Right kidney (tissue), 1 donor: ENCODE measurements at regions not wholly inside any gene's neighbourhood (a gene's known extent, or its start where the extent isn't known, plus 50 kb on each side); places are given as distances from the start of the nearest gene placed in this dataset.
A peak's percentile ranks its signal among the peaks of the same experiment; 100 is the strongest.

Experiments used
- DNase-seq: peaks from one replicate; pipeline ENCODE4 v3.0.0-alpha.2; 2016

DNA sequence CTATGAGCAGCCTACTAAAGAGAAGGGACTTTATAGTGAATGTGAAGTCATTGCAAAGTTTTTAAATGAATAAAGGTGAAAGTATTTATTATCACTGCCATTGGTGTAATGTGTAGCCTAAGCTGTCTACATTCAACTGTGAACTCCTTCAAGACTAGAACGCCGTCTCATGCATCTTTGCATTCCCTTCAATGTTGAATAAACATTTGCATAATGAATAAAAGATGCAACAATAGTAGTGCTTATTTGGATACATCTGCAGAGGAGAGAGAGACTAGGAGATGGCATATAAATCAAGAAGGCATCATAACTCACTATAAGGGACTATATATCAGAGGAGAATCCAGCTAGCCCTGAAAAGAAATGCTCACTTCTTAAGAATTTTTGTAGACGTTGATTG, 1623.8 kb upstream of the TENM3 start:
- no peak for DNase-seq

- no peak for DNase-seq
Measured at GRCh38 chr4:180622254-180622653, 1620.9 kb upstream of the TENM3 start.

GRCh38 chr4:180625653-180626052, 1617.5 kb upstream of the TENM3 start:
- DNase-seq = no peak

DNA sequence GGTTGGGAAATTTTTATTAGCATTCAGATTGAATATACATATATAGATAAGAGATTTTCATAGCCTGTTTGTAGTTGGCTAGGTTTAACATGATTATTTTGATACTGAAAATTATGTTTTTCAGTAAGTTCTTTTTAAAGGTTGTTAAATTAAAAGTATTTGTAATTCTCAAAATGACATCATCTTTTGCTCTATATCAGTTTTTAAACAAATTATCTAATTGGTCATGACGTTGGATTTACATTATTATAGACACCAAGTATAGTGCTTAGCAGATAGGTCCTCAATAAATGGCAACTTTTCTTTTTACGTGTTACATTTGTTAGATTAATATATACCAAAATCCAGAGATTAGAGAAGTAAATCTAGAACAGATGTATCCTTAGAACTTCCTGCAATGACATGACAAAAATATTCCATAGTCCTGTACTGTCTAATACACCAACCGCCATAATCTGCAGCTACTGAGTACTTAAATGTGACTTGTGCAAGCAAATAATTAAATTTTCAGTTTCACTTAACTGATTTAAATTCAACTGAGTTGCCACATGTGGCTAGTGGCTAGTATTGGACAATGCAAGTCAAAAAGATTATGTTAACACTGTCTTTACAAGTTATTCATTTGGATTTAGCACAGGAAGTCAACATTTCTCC, 1613.1 kb upstream of the TENM3 start:
- DNase-seq = no peak

DNA sequence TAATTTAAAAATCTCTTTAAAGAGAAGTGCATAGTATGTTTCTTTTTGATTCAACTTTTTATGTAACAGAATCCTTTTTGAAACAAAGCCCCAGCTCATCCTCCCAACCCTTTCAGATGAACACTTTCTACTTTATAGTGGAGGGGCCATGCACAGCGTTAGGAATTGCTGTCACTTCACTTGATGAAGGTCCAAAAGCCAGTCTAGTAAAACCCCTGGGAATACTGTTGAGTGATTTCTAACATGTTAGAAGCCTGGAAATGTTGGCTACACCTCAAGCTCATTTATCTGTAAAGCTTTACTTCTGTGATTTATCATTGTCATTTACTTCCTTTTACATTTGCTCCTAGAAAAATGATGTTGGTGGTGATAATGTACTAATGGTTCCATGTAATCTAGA, 1608.9 kb upstream of the TENM3 start:
- DNase-seq = no peak

GRCh38 chr4:180635281-180635680, 1607.9 kb upstream of the TENM3 start:
- peak; percentile 9 for DNase-seq

DNA sequence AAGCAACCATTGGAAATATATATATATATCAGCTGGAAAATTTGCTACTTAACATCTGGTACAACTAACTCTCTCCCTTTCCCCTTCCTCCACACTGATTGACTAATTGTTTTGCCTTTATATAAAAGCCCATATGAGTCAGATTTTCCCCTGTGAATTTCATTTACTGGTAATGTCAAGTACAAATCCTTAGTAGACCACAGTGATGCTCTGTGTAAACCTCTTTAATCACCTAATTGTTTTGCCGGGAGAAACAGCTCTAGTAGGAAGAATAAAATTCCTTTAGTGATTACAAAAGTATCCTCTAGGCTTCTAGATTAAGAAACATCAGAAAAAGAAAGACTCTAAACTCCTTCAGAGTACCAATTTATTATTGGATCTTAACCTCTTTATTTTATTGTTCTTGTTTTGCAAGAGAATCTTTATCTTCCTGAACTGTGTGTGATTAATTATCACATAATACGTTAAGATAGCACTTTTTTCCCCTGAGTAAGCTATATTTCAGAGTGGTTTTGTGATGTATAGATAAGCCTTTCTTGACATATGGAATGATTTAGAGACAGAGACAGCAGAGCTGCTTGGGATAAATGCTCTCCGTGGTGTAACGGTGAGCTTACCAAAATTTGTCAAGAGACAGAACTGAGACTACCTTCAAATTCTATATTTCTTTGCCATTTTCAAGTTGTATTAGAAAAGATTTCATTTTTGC, 1606.4 kb upstream of the TENM3 start:
- no peak for DNase-seq

- no peak for DNase-seq
Measured at GRCh38 chr4:180637616-180638015, 1605.6 kb upstream of the TENM3 start.

GRCh38 chr4:180640193-180640592, 1603.0 kb upstream of the TENM3 start:
- no peak for DNase-seq

GRCh38 chr4:180641495-180641894, 1601.7 kb upstream of the TENM3 start:
- no peak for DNase-seq

DNA sequence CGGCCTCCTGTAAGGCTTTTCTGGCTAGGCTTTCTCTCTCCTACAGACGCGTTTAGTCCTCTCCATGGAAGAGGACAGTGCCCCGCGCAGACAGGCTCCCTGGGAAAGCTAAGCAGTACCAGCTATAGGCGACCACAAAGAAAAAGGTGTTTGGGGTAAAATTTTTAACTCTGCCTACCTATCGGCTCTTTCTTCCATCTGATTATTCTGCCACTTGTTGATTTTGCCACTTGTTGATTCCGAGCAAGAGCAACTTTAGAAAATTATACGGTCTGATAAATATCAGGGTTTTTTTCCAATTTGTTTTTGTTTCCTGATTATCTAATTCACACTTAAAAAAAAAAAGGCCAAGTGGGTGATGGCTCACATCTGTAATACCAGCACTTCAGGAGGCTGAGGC, 1600.5 kb upstream of the TENM3 start:
- no peak for DNase-seq

DNA sequence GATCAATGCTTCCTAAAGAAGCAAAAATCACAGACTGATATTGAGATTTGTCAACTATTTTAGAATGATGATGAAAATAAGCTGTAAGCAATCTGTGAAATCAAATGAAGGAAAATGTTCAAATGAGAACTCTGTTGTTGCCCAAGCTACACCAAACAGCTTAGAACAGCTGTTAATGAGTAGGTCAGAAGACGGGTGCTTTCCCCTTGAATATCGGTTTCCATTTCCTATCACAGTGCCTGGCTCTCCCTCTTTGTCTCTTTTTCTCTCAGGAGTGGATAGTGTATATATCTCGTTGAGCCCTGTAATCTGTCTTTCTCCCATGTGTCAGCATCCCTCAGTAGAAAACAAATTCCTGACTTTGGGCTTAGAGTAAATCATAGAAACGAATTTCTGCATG, 1592.9 kb upstream of the TENM3 start:
- no peak for DNase-seq

DNA sequence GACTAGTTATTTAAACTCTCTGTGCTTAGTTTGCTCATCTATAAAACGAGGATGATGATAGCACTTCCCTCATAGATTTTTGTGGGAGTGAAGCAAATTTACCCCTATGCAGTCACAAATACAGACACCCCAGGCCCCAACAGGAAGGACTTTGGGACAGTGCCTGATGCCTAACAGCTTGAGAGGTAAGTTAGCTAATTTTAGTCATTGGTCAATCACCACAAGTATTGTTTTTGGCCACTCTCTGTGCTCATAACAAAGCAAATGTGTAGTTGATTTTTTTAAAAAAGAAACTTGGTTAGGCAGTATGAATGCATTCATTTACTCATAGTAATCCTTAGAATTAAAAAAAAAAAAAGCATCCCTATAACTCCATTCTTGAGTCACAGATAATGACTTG, 1590.7 kb upstream of the TENM3 start:
- DNase-seq = no peak

DNA sequence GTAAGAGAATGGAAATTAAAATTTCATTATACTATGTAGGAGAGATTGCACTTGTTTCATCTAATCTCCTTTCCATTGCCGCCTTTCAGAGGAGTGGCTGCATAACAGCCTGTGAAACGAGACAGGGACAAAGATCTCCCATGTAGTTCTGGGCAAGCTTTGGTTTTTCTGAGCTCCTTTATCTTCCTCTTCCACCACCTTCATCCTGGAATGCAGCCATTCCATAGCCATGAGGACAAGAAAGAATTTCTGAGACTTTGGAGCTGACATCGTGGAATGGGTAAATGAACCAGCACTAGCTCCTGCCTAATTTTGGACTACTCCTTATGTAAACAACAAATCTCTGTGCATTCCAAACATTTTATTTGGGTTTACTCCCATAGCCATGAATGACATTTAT, 1587.3 kb upstream of the TENM3 start:
- DNase-seq = no peak

GRCh38 chr4:180657881-180658280, 1585.3 kb upstream of the TENM3 start:
- DNase-seq = no peak

DNA sequence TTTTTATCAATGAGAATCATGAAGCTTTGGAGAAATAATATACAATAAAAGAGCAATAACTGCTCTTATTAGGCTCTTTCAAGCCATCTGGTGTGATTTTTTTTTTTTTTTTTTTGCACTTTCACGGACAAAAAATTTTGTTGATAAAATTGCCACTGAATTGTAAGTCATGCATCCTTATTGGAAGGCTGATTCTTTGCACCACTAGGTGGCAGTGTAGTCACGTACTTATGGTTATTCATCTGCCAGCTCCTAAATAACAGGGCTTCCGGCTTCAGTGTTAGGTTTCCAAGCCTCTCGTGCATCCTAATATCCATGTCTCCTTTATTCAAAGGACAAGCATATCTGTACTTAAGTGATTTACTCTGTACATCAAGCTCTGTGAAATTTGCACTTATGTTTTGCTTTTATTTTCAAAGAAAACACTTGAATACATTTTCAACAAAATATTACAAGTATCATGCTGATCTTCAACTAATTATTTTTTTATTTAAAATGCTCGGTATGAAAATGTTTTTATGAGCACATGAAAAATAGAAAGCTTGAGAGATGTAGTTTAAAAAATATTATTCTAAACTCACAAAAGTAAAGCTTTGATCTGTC, 1578.3 kb upstream of the TENM3 start:
- peak; percentile 22 for DNase-seq

- no peak for DNase-seq
Measured at GRCh38 chr4:180665481-180665880, 1577.7 kb upstream of the TENM3 start.

GRCh38 chr4:180665994-180666824, 1577.0 kb upstream of the TENM3 start:
- peak; percentile 40 for DNase-seq

- no peak for DNase-seq
Measured at GRCh38 chr4:180668732-180669131, 1574.5 kb upstream of the TENM3 start.

- no peak for DNase-seq
Measured at GRCh38 chr4:180669680-180670079, 1573.5 kb upstream of the TENM3 start.

DNA sequence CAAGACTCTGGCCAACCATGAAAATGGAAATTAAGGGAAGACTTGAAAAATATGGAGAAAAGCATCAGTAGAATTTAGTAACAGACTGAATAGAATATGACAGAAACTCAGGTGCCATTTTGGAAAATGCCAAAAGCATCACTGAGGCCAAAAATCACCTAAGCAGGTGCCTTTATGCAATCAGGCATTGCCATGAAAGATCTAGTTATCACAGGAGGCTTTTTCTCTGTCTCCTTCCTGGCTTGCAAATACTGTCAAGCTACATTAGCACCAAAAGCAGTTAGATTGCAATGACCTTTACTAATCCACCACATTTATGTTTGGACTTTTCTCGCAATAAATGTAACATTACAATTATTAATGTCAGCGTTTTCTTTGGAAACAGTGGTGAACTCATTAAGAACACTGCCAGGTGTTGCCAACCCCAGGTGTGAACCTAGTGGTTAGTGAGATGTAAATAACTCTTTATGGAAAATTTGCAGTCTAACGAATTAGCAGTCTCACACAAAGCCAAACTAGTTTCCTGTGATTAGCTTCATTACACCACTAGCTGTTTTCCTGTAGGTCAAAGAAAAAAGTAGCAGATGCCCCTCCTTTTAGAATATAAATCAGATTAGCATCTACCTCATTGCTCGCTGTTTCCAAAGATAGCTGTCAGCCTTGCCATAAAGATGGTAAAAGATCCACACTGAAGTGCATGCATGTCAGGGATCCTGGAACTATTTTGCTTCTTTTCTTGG, 1568.4 kb upstream of the TENM3 start:
- DNase-seq = no peak

DNA sequence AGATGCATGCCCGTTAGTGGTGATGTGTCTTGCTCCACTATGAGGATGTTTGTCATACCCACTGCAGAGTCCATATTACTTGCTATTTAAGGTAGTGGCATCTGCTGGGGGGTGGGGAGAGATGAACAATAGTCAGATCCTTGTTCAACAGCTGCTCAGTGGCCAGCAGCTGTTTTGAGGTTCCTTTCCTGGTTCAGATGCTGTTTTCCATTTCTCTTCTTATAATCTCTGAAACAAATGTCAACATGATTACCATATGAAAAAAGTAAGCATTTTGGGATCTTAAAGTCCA, 1567.9 kb upstream of the TENM3 start:
- no peak for DNase-seq

DNA sequence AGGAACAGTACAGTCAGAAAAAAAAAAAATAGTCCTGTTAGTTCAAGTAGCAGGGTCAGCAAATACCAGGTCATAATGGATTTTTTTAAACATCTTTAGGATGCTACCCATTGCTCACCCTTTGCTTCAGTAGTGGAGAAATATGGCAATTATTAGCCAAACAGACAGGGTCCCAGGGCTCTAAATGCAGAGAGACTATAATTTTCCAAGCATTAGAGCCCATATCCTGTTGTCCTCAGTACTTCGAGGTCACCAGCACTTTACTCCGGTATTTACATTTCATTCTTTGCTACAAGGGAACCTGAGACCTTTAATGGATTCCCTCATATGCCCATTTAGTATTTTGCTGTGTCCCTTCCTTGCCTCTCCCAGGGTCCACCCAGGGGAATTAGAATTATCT, 1562.9 kb upstream of the TENM3 start:
- DNase-seq = no peak
